H9 (cell line): ENCODE measurements at regions not wholly inside any gene's neighbourhood (a gene's known extent, or its start where the extent isn't known, plus 50 kb on each side); places are given as distances from the start of the nearest gene placed in this dataset.

Experiments used
- DNase-seq: peaks from one replicate; pipeline ENCODE4 v3.0.0-alpha.2; 2017
- H2AFZ ChIP-seq: one replicate; pipeline ENCODE4 v1.6.1; 2013; ENCODE audit warnings: mild to moderate bottlenecking, low read length, control low read depth, moderate library complexity
- H2AK5ac ChIP-seq: 2 replicates; pipeline ENCODE4 v1.6.1; 2013; ENCODE audit warnings: low read length, control low read depth, mixed read lengths; ENCODE audit not compliant: insufficient read length
- H2BK120ac ChIP-seq: one replicate; pipeline ENCODE4 v1.6.1; 2013; ENCODE audit warnings: low read depth, mild to moderate bottlenecking, low read length, control low read depth, inconsistent platforms; ENCODE audit not compliant: poor library complexity, severe bottlenecking
- H2BK12ac ChIP-seq: 2 replicates; pipeline ENCODE4 v1.6.1; 2013; ENCODE audit warnings: low read length, control low read depth, mixed read lengths, low read depth; ENCODE audit not compliant: insufficient read length
- H2BK15ac ChIP-seq: 2 replicates; pipeline ENCODE4 v1.6.1; 2013; ENCODE audit warnings: low read depth, low read length, control low read depth
- H2BK20ac ChIP-seq: one replicate; pipeline ENCODE4 v1.6.1; 2013; ENCODE audit warnings: low read depth, mild to moderate bottlenecking, low read length, control low read depth, inconsistent platforms; ENCODE audit not compliant: poor library complexity, severe bottlenecking
- H2BK5ac ChIP-seq: 2 replicates; pipeline ENCODE4 v1.6.1; 2013; ENCODE audit warnings: low read length, control low read depth, mixed read lengths; ENCODE audit not compliant: insufficient read length
- H3K14ac ChIP-seq: 2 replicates; pipeline ENCODE4 v1.6.1; 2013; ENCODE audit warnings: low read length, control low read depth; ENCODE audit not compliant: insufficient read depth
- H3K18ac ChIP-seq: 2 replicates; pipeline ENCODE4 v1.6.1; 2013; ENCODE audit warnings: low read depth, mild to moderate bottlenecking, mixed read lengths, low read length, control low read depth; ENCODE audit not compliant: insufficient read length
- H3K23ac ChIP-seq: 2 replicates; pipeline ENCODE4 v1.6.1; 2013; ENCODE audit warnings: low read length, control low read depth, mixed read lengths, low read depth; ENCODE audit not compliant: insufficient read length
- H3K23me2 ChIP-seq: 2 replicates; pipeline ENCODE4 v1.6.1; 2013; ENCODE audit warnings: low read depth, mild to moderate bottlenecking, mixed read lengths, low read length, control low read depth; ENCODE audit not compliant: insufficient read length, poor library complexity, severe bottlenecking
- H3K27ac ChIP-seq: 2 replicates; pipeline ENCODE4 v1.5.1; 2013; ENCODE audit warnings: low read length, control low read depth, mixed read lengths, low read depth; ENCODE audit not compliant: insufficient read length
- H3K27me3 ChIP-seq: 2 replicates; pipeline ENCODE4 v1.6.1; 2013; ENCODE audit warnings: low read length, control low read depth, inconsistent platforms; ENCODE audit not compliant: insufficient read depth
- H3K4ac ChIP-seq: 2 replicates; pipeline ENCODE4 v1.6.1; 2013; ENCODE audit warnings: low read depth, mild to moderate bottlenecking, control low read depth, inconsistent platforms, low read length, moderate library complexity
- H3K4me1 ChIP-seq: 2 replicates; pipeline ENCODE4 v1.6.1; 2013; ENCODE audit warnings: low read length, control low read depth, inconsistent platforms; ENCODE audit not compliant: insufficient read depth
- H3K4me2 ChIP-seq: 2 replicates; pipeline ENCODE4 v1.6.1; 2013; ENCODE audit warnings: low read length, control low read depth, mixed read lengths; ENCODE audit not compliant: insufficient read length, insufficient read depth
- H3K56ac ChIP-seq: 2 replicates; pipeline ENCODE4 v1.6.1; 2013; ENCODE audit warnings: low read depth, mild to moderate bottlenecking, mixed read lengths, low read length, control low read depth; ENCODE audit not compliant: insufficient read length
- H3K79me1 ChIP-seq: 2 replicates; pipeline ENCODE4 v1.6.1; 2013; ENCODE audit warnings: low read depth, mild to moderate bottlenecking, moderate library complexity, low read length, control low read depth, inconsistent platforms; ENCODE audit not compliant: insufficient read depth, poor library complexity, severe bottlenecking
- H3K79me2 ChIP-seq: 2 replicates; pipeline ENCODE4 v1.6.1; 2013; ENCODE audit warnings: low read length, control low read depth, inconsistent platforms; ENCODE audit not compliant: insufficient read depth
- H3K9ac ChIP-seq: 2 replicates; pipeline ENCODE4 v1.6.1; 2013; ENCODE audit warnings: low read length, control low read depth, mixed read lengths; ENCODE audit not compliant: insufficient read length; ENCODE audit errors: extremely low read depth
- H3K9me3 ChIP-seq: one replicate; pipeline ENCODE4 v1.6.1; 2013; ENCODE audit warnings: low read depth, low read length, inconsistent platforms; ENCODE audit not compliant: control insufficient read depth
- H3T11ph ChIP-seq: one replicate; pipeline ENCODE4 v1.6.1; 2013; ENCODE audit warnings: mild to moderate bottlenecking, low read length, control low read depth, inconsistent platforms
- H4K20me1 ChIP-seq: one replicate; pipeline ENCODE4 v1.6.1; 2013; ENCODE audit not compliant: control insufficient read depth, insufficient read length, insufficient read depth
- H4K5ac ChIP-seq: 2 replicates; pipeline ENCODE4 v1.6.1; 2013; ENCODE audit warnings: low read depth, mild to moderate bottlenecking, mixed read lengths, low read length, control low read depth; ENCODE audit not compliant: insufficient read length
- H4K8ac ChIP-seq: replicated peaks from 2 replicates; pipeline ENCODE4 v1.6.1; 2013; ENCODE audit warnings: low read length, control low read depth, mixed read lengths, low read depth; ENCODE audit not compliant: insufficient read length
- H4K91ac ChIP-seq: 2 replicates; pipeline ENCODE4 v1.6.1; 2013; ENCODE audit warnings: low read depth, mild to moderate bottlenecking, moderate library complexity, mixed read lengths, low read length, control low read depth; ENCODE audit not compliant: insufficient read length
- H3K27ac Mint-ChIP-seq, 3 experiments: 2 replicates in 2 of 3; 3 replicates in 1 of 3; pipeline ENCODE4 v1.8.0; 2020 to 2021; ENCODE audit warnings: mixed read lengths in 3 of 3, mild to moderate bottlenecking in 1 of 3, moderate library complexity in 1 of 3
- H3K27me3 Mint-ChIP-seq: 2 replicates; pipeline ENCODE4 v1.8.0; 2021; ENCODE audit warnings: low read depth, mild to moderate bottlenecking, moderate library complexity, mixed read lengths
- H3K36me3 Mint-ChIP-seq, 3 experiments: 2 replicates in 2 of 3; 3 replicates in 1 of 3; pipeline ENCODE4 v1.8.0; 2020 to 2021; ENCODE audit warnings: low read depth in 3 of 3, mixed read lengths in 3 of 3; ENCODE audit not compliant: insufficient read depth in 1 of 3
- H3K4me1 Mint-ChIP-seq, 2 experiments: 2 replicates each; pipeline ENCODE4 v1.8.0; 2020; ENCODE audit warnings: mixed read lengths in 2 of 2
- H3K4me3 Mint-ChIP-seq, 2 experiments: 2 replicates in 1 of 2; 3 replicates in 1 of 2; pipeline ENCODE4 v1.8.0; 2020 to 2021; ENCODE audit warnings: mild to moderate bottlenecking in 2 of 2, mixed read lengths in 2 of 2, moderate library complexity in 1 of 2
- H3K9me3 Mint-ChIP-seq, 2 experiments: 2 replicates in 1 of 2; 3 replicates in 1 of 2; pipeline ENCODE4 v1.8.0; 2020; ENCODE audit warnings: mild to moderate bottlenecking in 2 of 2, mixed read lengths in 2 of 2, moderate library complexity in 1 of 2
- CTCF ChIP-seq: fragments of 200-600 bp; sonication (generic); conservative IDR thresholded peaks from 3 replicates; pipeline ENCODE4 v1.8.0; 2021; ENCODE audit warnings: antibody characterized with exemption, mild to moderate bottlenecking
- WGBS: extraction: QIAGEN DNeasy Blood & Tissue Kit; methylation state at CpG from one replicate; pipeline ENCODE4 v1.1.7; 2013; ENCODE audit warnings: missing lambda C conversion rate, low lambda C conversion rate, mixed read lengths; ENCODE audit not compliant: insufficient read length; ENCODE audit errors: extremely low coverage; 5-methylcytosine and 5-hydroxymethylcytosine counted together

- Histone ChIP-seq H4K20me1 (no peaks in the 10 kb centered on the region), H3K27ac (no peak overlapping the region), H3K18ac (no peak overlapping the region), H3K9me3 (no peaks in the 10 kb centered on the region), H4K5ac (no peak overlapping the region), H3K23me2 (no peaks in the 10 kb centered on the region), H2AK5ac (no peak overlapping the region), H3K14ac (no peak overlapping the region), H3K27me3 (no peaks in the 10 kb centered on the region), H2BK12ac (no peak overlapping the region), H3K4me2 (no peak overlapping the region), H3K9ac (no peak overlapping the region), H3K79me1 (no peaks in the 10 kb centered on the region), H3K4ac (no peak overlapping the region), H3T11ph (no peak overlapping the region), H3K23ac (no peak overlapping the region), H2BK20ac (no peak overlapping the region), H2BK15ac (no peak overlapping the region), H2BK5ac (no peak overlapping the region), H3K56ac (no peak overlapping the region), H3K79me2 (no peaks in the 10 kb centered on the region), H4K91ac (no peak overlapping the region), H4K8ac (no peak overlapping the region), H2AFZ (no peak overlapping the region), H3K4me1 (no peaks in the 10 kb centered on the region), H2BK120ac (no peak overlapping the region)
- H3K4me3 Mint-ChIP-seq, result no peak overlapping the region
- no peaks in the 10 kb centered on the region for H3K4me1 Mint-ChIP-seq
- no peak overlapping the region for H3K27ac Mint-ChIP-seq
- no peak for DNase-seq
- H3K27me3 Mint-ChIP-seq, result peaks cover 2% of the 10 kb centered on the region
- TF ChIP-seq CTCF, result no peak
- WGBS, result no CpG with 5 or more reads among the region's 3 CpGs
- no peaks in the 10 kb centered on the region for H3K9me3 Mint-ChIP-seq
- no peaks in the 10 kb centered on the region for H3K36me3 Mint-ChIP-seq
Measured at GRCh38 chr5:158477214-158477613, 618.3 kb upstream of the CLINT1 start.
